PC-3 (cell line): ENCODE measurements at regions not wholly inside any gene's neighbourhood (a gene's known extent, or its start where the extent isn't known, plus 50 kb on each side); places are given as distances from the start of the nearest gene placed in this dataset.
A peak's percentile ranks its signal among the peaks of the same experiment; 100 is the strongest.

ENCODE experiments used
- ATAC-seq: fragments of 200-7000 bp; cut with Tn5 transposase; 2 replicates; pipeline ENCODE4 v1.9.1; 2020; ENCODE audit warnings: mild to moderate bottlenecking, moderate library complexity
- BruUV-seq: library from RNA; stranded (reverse); fragments of 400-500 nt; replicated peaks from 2 replicates; lab custom pipeline; 2021; lab: Mats Ljungman, UMichigan
- CTCF ChIA-PET: fragments of 300-600 bp; sonication (Branson Sonifier 250); formaldehyde crosslinking; loops from one replicate; lab custom pipeline; 2022; ENCODE audit warnings: antibody characterized with exemption; lab: Charles Lee
- POLR2A ChIA-PET: fragments of 300-600 bp; sonication (Branson Sonifier 250); formaldehyde crosslinking; loops from one replicate; lab custom pipeline; 2022; ENCODE audit warnings: antibody characterized with exemption; ENCODE audit not compliant: unreplicated experiment; lab: Charles Lee
- DNase-seq: peaks from one replicate; pipeline ENCODE4 v3.0.0-alpha.2; 2015
- H2AFZ ChIP-seq: fragments of 300-600 bp; sonication (generic); 2 replicates; pipeline ENCODE4 v1.6.0; 2016; ENCODE audit warnings: antibody characterized with exemption, low read length
- H3F3A ChIP-seq: fragments of 300-600 bp; sonication (generic); one replicate; pipeline ENCODE4 v1.6.0; 2017; ENCODE audit warnings: antibody characterized with exemption, low read length, control low read depth, mild to moderate bottlenecking; ENCODE audit not compliant: unreplicated experiment
- H3K27ac ChIP-seq: fragments of 300-600 bp; sonication (generic); 2 replicates; pipeline ENCODE4 v1.5.1; 2016; ENCODE audit warnings: mild to moderate bottlenecking, low read length
- H3K27me3 ChIP-seq: fragments of 300-600 bp; sonication (generic); 2 replicates; pipeline ENCODE4 v1.6.1; 2016; ENCODE audit warnings: low read length, mixed read lengths
- H3K36me3 ChIP-seq: fragments of 300-600 bp; sonication (generic); 2 replicates; pipeline ENCODE4 v1.6.1; 2016; ENCODE audit warnings: low read depth, mixed run types, low read length, mixed read lengths
- H3K4me1 ChIP-seq: fragments of 300-600 bp; sonication (generic); 2 replicates; pipeline ENCODE4 v1.5.1; 2016; ENCODE audit warnings: low read length; ENCODE audit not compliant: insufficient read depth
- H3K4me2 ChIP-seq: fragments of 300-600 bp; sonication (generic); 2 replicates; pipeline ENCODE4 v1.6.0; 2016; ENCODE audit warnings: low read length
- H3K4me3 ChIP-seq: fragments of 300-600 bp; sonication (generic); 2 replicates; pipeline ENCODE4 v1.5.1; 2016; ENCODE audit warnings: mild to moderate bottlenecking, low read length, mixed read lengths
- H3K79me2 ChIP-seq: fragments of 300-600 bp; sonication (generic); 2 replicates; pipeline ENCODE4 v1.6.1; 2017; ENCODE audit warnings: low read length, mixed read lengths
- H3K9ac ChIP-seq: fragments of 300-600 bp; sonication (generic); 2 replicates; pipeline ENCODE4 v1.6.0; 2016; ENCODE audit warnings: mild to moderate bottlenecking, low read length
- H3K9me2 ChIP-seq: fragments of 300-600 bp; sonication (generic); replicated peaks from 2 replicates; pipeline ENCODE4 v1.6.1; 2016; ENCODE audit warnings: mixed run types, low read length, mixed read lengths
- H3K9me3 ChIP-seq: fragments of 300-600 bp; sonication (generic); 2 replicates; pipeline ENCODE4 v1.6.1; 2016; ENCODE audit warnings: low read length, mixed read lengths
- H4K20me1 ChIP-seq: fragments of 300-600 bp; sonication (generic); 2 replicates; pipeline ENCODE4 v1.6.1; 2016; ENCODE audit warnings: low read length, mixed read lengths
- CTCF ChIP-seq: fragments of 300-600 bp; sonication (generic); conservative IDR thresholded peaks from 2 replicates; pipeline ENCODE4 v1.5.1; 2017; ENCODE audit warnings: antibody characterized with exemption, low read depth, mild to moderate bottlenecking, low read length
- EZH2 ChIP-seq: fragments of 300-600 bp; sonication (generic); IDR thresholded peaks from one replicate; pipeline ENCODE4 v1.6.1; 2017; ENCODE audit warnings: antibody characterized with exemption, mild to moderate bottlenecking, low read length; ENCODE audit not compliant: unreplicated experiment
- EZH2phosphoT487 ChIP-seq: fragments of 300-600 bp; sonication (generic); IDR thresholded peaks from 2 replicates; pipeline ENCODE4 v1.6.1; 2018; ENCODE audit warnings: mild to moderate bottlenecking, antibody characterized with exemption, low read length, borderline replicate concordance
- intact Hi-C: fragments of 100-400 bp; cut with micrococcal nuclease; formaldehyde crosslinking; loops from 2 replicates; pipeline ENCODE4 v1.9.0; 2023

GRCh38 chr3:130823996-130824395 is 69.9 kb upstream of the ATP2C1 start:
- BruUV-seq, result no TSS peak
- intact Hi-C loops, result no loop called here
- ATAC-seq (no peak), DNase-seq (no peak)
- Histone ChIP-seq H3K9ac (no peak overlapping the region), H3K79me2 (no peaks in the 10 kb centered on the region), H3F3A (no peaks in the 10 kb centered on the region), H3K27ac (no peak overlapping the region), H2AFZ (no peak overlapping the region), H4K20me1 (no peaks in the 10 kb centered on the region), H3K36me3 (no peaks in the 10 kb centered on the region), H3K9me3 (no peaks in the 10 kb centered on the region), H3K4me2 (no peak overlapping the region), H3K27me3 (no peaks in the 10 kb centered on the region), H3K4me1 (peaks cover 10% of the 10 kb centered on the region; the same call in 1 of the 2 replicates), H3K9me2 (no peaks in the 10 kb centered on the region), H3K4me3 (no peak overlapping the region)
- ChIA-PET POLR2A (no interaction called here), CTCF (no interaction called here)
- TF ChIP-seq EZH2phosphoT487 (no peak), CTCF (no peak), EZH2 (no peak)

- CTCF ChIA-PET, result no interaction called here
- no peak for TF ChIP-seq EZH2phosphoT487
- no peak for TF ChIP-seq CTCF
- no peak for TF ChIP-seq EZH2
- BruUV-seq, result no TSS peak
Measured at GRCh38 chr3:130825762-130826299, 68.1 kb upstream of the ATP2C1 start.

GRCh38 chr3:130826516-130827182 is 67.2 kb upstream of the ATP2C1 start:
- no peak overlapping the region for H3K27ac ChIP-seq
- DNase-seq, result peak; percentile 52
- no peaks in the 10 kb centered on the region for H3K79me2 ChIP-seq
- intact Hi-C loops, result no loop called here
- no peaks in the 10 kb centered on the region for H3K9me3 ChIP-seq
- H3F3A ChIP-seq, result no peaks in the 10 kb centered on the region
- ChIA-PET POLR2A (no interaction called here), CTCF (no interaction called here)
- no peaks in the 10 kb centered on the region for H3K9me2 ChIP-seq
- no TSS peak for BruUV-seq
- H3K36me3 ChIP-seq, result no peaks in the 10 kb centered on the region
- no peak overlapping the region for H3K9ac ChIP-seq
- peaks cover 10% of the 10 kb centered on the region; the same call in 1 of the 2 replicates for H3K4me1 ChIP-seq
- no peak overlapping the region for H3K4me2 ChIP-seq
- H4K20me1 ChIP-seq, result no peaks in the 10 kb centered on the region
- peak overlapping the region; percentile 9; the same call in 1 of the 2 replicates for H2AFZ ChIP-seq
- H3K4me3 ChIP-seq, result no peak overlapping the region
- TF ChIP-seq EZH2phosphoT487, result no peak
- H3K27me3 ChIP-seq, result no peaks in the 10 kb centered on the region
- ATAC-seq, result peak; percentile 65

More at GRCh38 chr3:130825762-130826299, 68.1 kb upstream of the ATP2C1 start:
- intact Hi-C loops, result no loop called here
- Histone ChIP-seq H4K20me1 (no peaks in the 10 kb centered on the region), H2AFZ (no peak overlapping the region), H3K4me2 (no peak overlapping the region), H3K27me3 (no peaks in the 10 kb centered on the region), H3K36me3 (no peaks in the 10 kb centered on the region), H3F3A (no peaks in the 10 kb centered on the region), H3K9me2 (no peaks in the 10 kb centered on the region), H3K79me2 (no peaks in the 10 kb centered on the region), H3K27ac (no peak overlapping the region), H3K9ac (no peak overlapping the region), H3K4me1 (peaks cover 10% of the 10 kb centered on the region; the same call in 1 of the 2 replicates), H3K9me3 (no peaks in the 10 kb centered on the region), H3K4me3 (no peak overlapping the region)
- POLR2A ChIA-PET, result no interaction called here
- ATAC-seq (no peak), DNase-seq (no peak)
